GM23248 (cell line): ENCODE measurements at regions not wholly inside any gene's neighbourhood (a gene's known extent, or its start where the extent isn't known, plus 50 kb on each side); places are given as distances from the start of the nearest gene placed in this dataset.

Experiments used
- EZH2 ChIP-seq: fragments of 200-600 bp; sonication (generic); IDR thresholded peaks from 2 replicates; pipeline ENCODE4 v1.6.1; 2018; ENCODE audit warnings: antibody characterized with exemption, mild to moderate bottlenecking; ENCODE audit not compliant: insufficient read depth, poor library complexity, severe bottlenecking
- EZH2phosphoT487 ChIP-seq: fragments of 200-600 bp; sonication (generic); IDR thresholded peaks from 2 replicates; pipeline ENCODE4 v1.6.1; 2018; ENCODE audit warnings: antibody characterized with exemption, moderate library complexity, mild to moderate bottlenecking, low read depth; ENCODE audit not compliant: insufficient read depth

GRCh38 chr20:12790859-12791258 lies 217.9 kb upstream of the SPTLC3 start:
- TF ChIP-seq EZH2, result no peak
- no peak for TF ChIP-seq EZH2phosphoT487
